NOMO-1 (cell line): ENCODE measurements at regions not wholly inside any gene's neighbourhood (a gene's known extent, or its start where the extent isn't known, plus 50 kb on each side); places are given as distances from the start of the nearest gene placed in this dataset.
"Not testable (repeated sequence)": the region's sequence is repeated elsewhere in the genome, so short reads cannot be mapped to it uniquely, and the experiment has no call there.

Experiments used
- DNase-seq, 2 experiments: peaks; one replicate each; lab custom pipeline; 2025; ENCODE audit not compliant: unreplicated experiment in 2 of 2; lab: John Stamatoyannopoulos, UW

DNA sequence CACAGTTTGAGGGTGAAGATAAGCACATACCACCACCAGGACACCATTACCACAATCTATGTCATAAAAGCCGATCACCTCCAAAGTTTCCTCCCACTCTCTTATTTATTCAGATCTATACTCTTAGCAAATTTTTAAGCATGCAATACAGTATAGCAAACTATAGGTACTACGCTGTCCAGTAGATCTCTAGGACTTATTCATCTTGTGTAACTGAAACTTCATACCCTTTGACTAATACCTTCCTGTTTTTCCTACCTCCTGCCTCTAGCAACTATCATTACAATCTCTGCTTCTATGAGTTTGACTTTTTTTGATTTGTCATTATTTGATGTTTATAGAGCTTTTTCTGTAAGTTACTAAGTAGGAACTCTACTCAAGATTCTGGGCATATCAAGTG, 84.5 kb upstream of the MANSC4 start:
- peak in 1 of 2 experiments; percentile 65 for DNase-seq

DNA sequence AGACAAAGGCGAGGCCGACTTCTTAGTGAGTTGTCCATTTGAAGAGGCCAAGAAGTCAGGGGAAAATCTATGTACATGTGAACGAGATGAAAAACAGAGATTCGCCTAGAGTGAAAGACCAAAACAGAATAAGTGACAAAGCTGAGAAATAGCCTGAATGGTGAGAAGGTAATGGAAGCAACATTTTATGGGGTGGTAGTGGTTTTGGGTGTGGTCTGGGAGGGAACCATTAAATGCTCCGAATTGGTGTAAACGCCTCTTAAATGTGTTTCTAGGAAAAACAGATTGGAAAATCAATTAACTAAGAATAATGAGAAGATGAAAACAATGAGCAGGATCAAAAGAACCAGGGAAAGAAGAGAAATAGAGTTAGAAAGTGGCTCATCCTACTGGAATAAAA, 83.8 kb upstream of the MANSC4 start:
- DNase-seq, result no peak

DNA sequence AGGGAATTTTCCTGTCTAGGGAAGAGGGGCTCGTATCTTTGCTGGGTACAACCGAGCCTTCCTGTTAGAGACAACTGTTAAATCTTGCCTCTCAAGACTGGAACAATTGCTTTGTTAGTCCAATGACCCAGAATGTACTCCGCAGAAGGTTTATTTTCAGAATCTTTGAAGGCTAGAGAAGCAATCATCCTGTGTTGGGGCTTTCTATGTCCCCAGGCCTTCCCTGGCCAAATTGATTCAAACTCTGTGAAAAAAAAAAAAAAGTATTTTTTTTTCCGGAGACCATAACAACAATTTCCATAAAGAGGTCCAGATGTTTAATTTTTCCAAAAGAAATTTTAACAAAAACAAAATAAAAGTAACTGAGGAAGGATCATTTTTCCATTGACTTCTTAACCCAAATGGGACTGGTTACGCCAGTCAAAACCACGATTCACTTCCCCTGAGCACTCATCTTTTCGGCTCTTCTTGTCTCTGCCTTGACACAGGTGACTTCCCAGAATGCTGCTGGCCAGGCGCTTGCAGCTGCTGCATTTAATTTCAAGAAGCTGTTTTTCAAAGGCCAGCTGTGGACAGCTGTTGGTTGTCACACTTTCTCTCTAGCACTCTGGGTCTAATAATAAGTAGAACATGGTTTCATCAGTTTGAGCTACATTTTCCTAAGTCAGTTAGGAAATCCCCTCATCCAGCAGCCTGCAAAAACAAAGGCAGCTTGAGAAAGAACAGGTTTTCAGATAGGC, 81.6 kb upstream of the MANSC4 start:
- DNase-seq, result peak in 1 of 2 experiments; percentile 20

DNA sequence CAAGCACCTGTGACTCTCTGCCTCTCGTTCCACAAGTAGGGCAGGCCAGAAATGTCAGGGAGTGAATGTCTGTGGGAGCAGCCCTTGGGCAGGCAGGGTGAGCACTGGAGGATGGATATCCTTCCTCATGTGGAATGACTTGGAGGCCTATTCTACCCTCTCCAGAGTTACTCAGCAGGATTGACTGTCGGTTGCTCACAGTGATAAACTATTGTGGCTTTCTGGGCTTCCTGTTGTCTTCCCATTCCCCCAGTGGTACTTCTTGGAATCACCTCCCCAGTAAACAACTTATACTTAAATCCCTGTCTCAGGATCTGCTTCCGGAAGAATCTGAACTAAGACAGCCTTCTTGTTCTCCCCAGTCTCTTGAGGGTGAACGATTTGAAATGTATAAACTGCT, 79.6 kb upstream of the MANSC4 start:
- no peak for DNase-seq

DNA sequence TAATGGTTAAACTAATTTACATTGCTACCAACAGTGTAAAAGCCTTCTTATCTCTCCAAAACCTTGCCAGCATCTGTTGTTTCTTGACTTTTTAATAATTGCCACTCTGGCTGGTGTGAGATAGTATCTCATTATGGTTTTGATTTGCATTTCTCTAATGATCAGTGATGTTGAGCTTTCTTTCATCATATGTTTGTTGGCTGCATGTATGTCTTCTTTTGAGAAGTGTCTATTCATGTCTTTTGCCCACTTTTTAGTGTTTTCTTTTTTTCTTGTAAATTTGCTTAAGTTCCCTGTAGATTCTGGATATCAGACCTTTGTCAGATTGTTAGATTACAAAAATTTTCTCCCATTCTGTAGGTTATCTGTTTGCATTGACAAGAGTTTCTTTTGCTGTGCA, 77.0 kb upstream of the MANSC4 start:
- not testable (repeated sequence) for DNase-seq

DNA sequence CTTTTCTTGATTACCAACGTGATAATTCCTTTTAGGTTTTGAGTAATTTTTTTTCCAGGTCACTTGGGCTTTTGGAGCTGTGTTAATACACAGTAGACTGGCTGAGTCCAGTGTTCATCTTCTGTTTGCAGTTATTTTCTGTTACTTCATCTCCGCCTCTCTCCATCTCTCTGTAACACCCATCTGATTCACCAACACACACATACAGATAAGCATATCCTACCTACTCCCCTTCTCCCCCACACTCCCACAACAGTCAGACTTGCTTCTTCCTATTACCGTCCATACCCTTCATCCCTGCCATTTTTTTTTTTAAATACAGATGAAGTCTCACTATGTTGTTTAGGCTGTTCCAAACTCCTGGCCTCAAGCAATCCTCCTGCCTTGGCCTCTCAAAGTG, 72.7 kb upstream of the MANSC4 start:
- no peak for DNase-seq
